ENCODE measurements at regions not wholly inside any gene's neighbourhood (a gene's known extent, or its start where the extent isn't known, plus 50 kb on each side); places are given as distances from the start of the nearest gene placed in this dataset.
"Not testable (repeated sequence)": the region's sequence is repeated elsewhere in the genome, so short reads cannot be mapped to it uniquely, and the experiment has no call there.

- Histone ChIP-seq H3K27ac (ENCODE audit: low read depth in 1 of 2, low read length in 1 of 2) (no peak overlapping the region), H3K9me3 (ENCODE audit: control insufficient read depth in 2 of 2, insufficient read depth in 1 of 2, low read length in 1 of 2) (no peaks in the 10 kb centered on the region), H3K4me1 (ENCODE audit: control insufficient read depth in 2 of 2, insufficient read depth in 2 of 2, low read length in 2 of 2) (no peaks in the 10 kb centered on the region), H3K4me3 (ENCODE audit: low read length in 2 of 2) (no peak overlapping the region), H3K36me3 (ENCODE audit: control insufficient read depth in 2 of 2, insufficient read depth in 2 of 2, low read length in 1 of 2) (no peaks in the 10 kb centered on the region), H3K27me3 (ENCODE audit: control insufficient read depth in 2 of 2, insufficient read depth in 1 of 2, low read length in 1 of 2) (no peaks in the 10 kb centered on the region)
- WGBS: 76% methylated on average over 3 of the region's 3 CpGs
- no peak for DNase-seq (ENCODE audit: low read depth in 6 of 9, low spot score in 9 of 9)
These were observed 761.7 kb upstream of the SEMA6D start for GRCh38 chr15:46955576-46955975.

GRCh38 chr15:46956456-46956855, 760.8 kb upstream of the SEMA6D start:
- Histone ChIP-seq H3K4me1 (ENCODE audit: control insufficient read depth in 2 of 2, insufficient read depth in 2 of 2, low read length in 2 of 2) (no peaks in the 10 kb centered on the region), H3K9me3 (ENCODE audit: control insufficient read depth in 2 of 2, insufficient read depth in 1 of 2, low read length in 1 of 2) (no peaks in the 10 kb centered on the region), H3K4me3 (ENCODE audit: low read length in 2 of 2) (no peak overlapping the region), H3K27me3 (ENCODE audit: control insufficient read depth in 2 of 2, insufficient read depth in 1 of 2, low read length in 1 of 2) (no peaks in the 10 kb centered on the region), H3K27ac (ENCODE audit: low read depth in 1 of 2, low read length in 1 of 2) (no peak overlapping the region), H3K36me3 (ENCODE audit: control insufficient read depth in 2 of 2, insufficient read depth in 2 of 2, low read length in 1 of 2) (no peaks in the 10 kb centered on the region)
- no peak for DNase-seq (ENCODE audit: low read depth in 6 of 9, low spot score in 9 of 9)
- 90% methylated on average over 3 of the region's 3 CpGs for WGBS

- Histone ChIP-seq H3K27me3 (ENCODE audit: control insufficient read depth in 2 of 2, insufficient read depth in 1 of 2, low read length in 1 of 2) (no peaks in the 10 kb centered on the region), H3K4me3 (ENCODE audit: low read length in 2 of 2) (no peak overlapping the region), H3K4me1 (ENCODE audit: control insufficient read depth in 2 of 2, insufficient read depth in 2 of 2, low read length in 2 of 2) (no peaks in the 10 kb centered on the region), H3K36me3 (ENCODE audit: control insufficient read depth in 2 of 2, insufficient read depth in 2 of 2, low read length in 1 of 2) (no peaks in the 10 kb centered on the region), H3K27ac (ENCODE audit: low read depth in 1 of 2, low read length in 1 of 2) (no peak overlapping the region), H3K9me3 (ENCODE audit: control insufficient read depth in 2 of 2, insufficient read depth in 1 of 2, low read length in 1 of 2) (no peaks in the 10 kb centered on the region)
- 97% methylated on average over 1 of the region's 1 CpG for WGBS
- DNase-seq (ENCODE audit: low read depth in 6 of 9, low spot score in 9 of 9): no peak
These were observed 760.4 kb upstream of the SEMA6D start for GRCh38 chr15:46956881-46957280.

- H3K4me1 ChIP-seq (ENCODE audit: control insufficient read depth in 2 of 2, insufficient read depth in 2 of 2, low read length in 2 of 2): no peaks in the 10 kb centered on the region
- H3K36me3 ChIP-seq (ENCODE audit: control insufficient read depth in 2 of 2, insufficient read depth in 2 of 2, low read length in 1 of 2): no peaks in the 10 kb centered on the region
- no peak for DNase-seq (ENCODE audit: low read depth in 6 of 9, low spot score in 9 of 9)
- no peak overlapping the region for H3K4me3 ChIP-seq (ENCODE audit: low read length in 2 of 2)
- no peaks in the 10 kb centered on the region for H3K9me3 ChIP-seq (ENCODE audit: control insufficient read depth in 2 of 2, insufficient read depth in 1 of 2, low read length in 1 of 2)
- H3K27ac ChIP-seq (ENCODE audit: low read depth in 1 of 2, low read length in 1 of 2): no peak overlapping the region
- WGBS: 94% methylated on average over 3 of the region's 3 CpGs
- H3K27me3 ChIP-seq (ENCODE audit: control insufficient read depth in 2 of 2, insufficient read depth in 1 of 2, low read length in 1 of 2): no peaks in the 10 kb centered on the region
These were observed 756.7 kb upstream of the SEMA6D start for GRCh38 chr15:46960581-46960980.

GRCh38 chr15:46961795-46962194, 755.5 kb upstream of the SEMA6D start:
- no peak for DNase-seq (ENCODE audit: low read depth in 6 of 9, low spot score in 9 of 9)
- no peaks in the 10 kb centered on the region for H3K4me1 ChIP-seq (ENCODE audit: control insufficient read depth in 2 of 2, insufficient read depth in 2 of 2, low read length in 2 of 2)
- H3K27me3 ChIP-seq (ENCODE audit: control insufficient read depth in 2 of 2, insufficient read depth in 1 of 2, low read length in 1 of 2): no peaks in the 10 kb centered on the region
- H3K36me3 ChIP-seq (ENCODE audit: control insufficient read depth in 2 of 2, insufficient read depth in 2 of 2, low read length in 1 of 2): no peaks in the 10 kb centered on the region
- H3K27ac ChIP-seq (ENCODE audit: low read depth in 1 of 2, low read length in 1 of 2): no peak overlapping the region
- H3K4me3 ChIP-seq (ENCODE audit: low read length in 2 of 2): no peak overlapping the region
- H3K9me3 ChIP-seq (ENCODE audit: control insufficient read depth in 2 of 2, insufficient read depth in 1 of 2, low read length in 1 of 2): no peaks in the 10 kb centered on the region

- DNase-seq (ENCODE audit: low read depth in 6 of 9, low spot score in 9 of 9); H3K27ac ChIP-seq (ENCODE audit: low read depth in 1 of 2, low read length in 1 of 2); H3K27me3 ChIP-seq (ENCODE audit: control insufficient read depth in 2 of 2, insufficient read depth in 1 of 2, low read length in 1 of 2); H3K4me1 ChIP-seq (ENCODE audit: control insufficient read depth in 2 of 2, insufficient read depth in 2 of 2, low read length in 2 of 2); H3K36me3 ChIP-seq (ENCODE audit: control insufficient read depth in 2 of 2, insufficient read depth in 2 of 2, low read length in 1 of 2); H3K4me3 ChIP-seq (ENCODE audit: low read length in 2 of 2); H3K9me3 ChIP-seq (ENCODE audit: control insufficient read depth in 2 of 2, insufficient read depth in 1 of 2, low read length in 1 of 2): not testable (repeated sequence)
- WGBS: 93% methylated on average over 2 of the region's 2 CpGs
These were observed 729.2 kb upstream of the SEMA6D start for GRCh38 chr15:46988055-46988454.

GRCh38 chr15:46996359-46996758, 720.9 kb upstream of the SEMA6D start:
- Histone ChIP-seq H3K4me3 (ENCODE audit: low read length in 2 of 2) (no peak overlapping the region), H3K27me3 (ENCODE audit: control insufficient read depth in 2 of 2, insufficient read depth in 1 of 2, low read length in 1 of 2) (no peaks in the 10 kb centered on the region), H3K4me1 (ENCODE audit: control insufficient read depth in 2 of 2, insufficient read depth in 2 of 2, low read length in 2 of 2) (no peaks in the 10 kb centered on the region), H3K36me3 (ENCODE audit: control insufficient read depth in 2 of 2, insufficient read depth in 2 of 2, low read length in 1 of 2) (no peaks in the 10 kb centered on the region), H3K9me3 (ENCODE audit: control insufficient read depth in 2 of 2, insufficient read depth in 1 of 2, low read length in 1 of 2) (peaks cover 2 to 9% of the 10 kb centered on the region in 2 donors), H3K27ac (ENCODE audit: low read depth in 1 of 2, low read length in 1 of 2) (no peak overlapping the region)
- WGBS: 91% methylated on average over 3 of the region's 3 CpGs
- no peak for DNase-seq (ENCODE audit: low read depth in 6 of 9, low spot score in 9 of 9)

GRCh38 chr15:46997501-46997900, 719.8 kb upstream of the SEMA6D start:
- Histone ChIP-seq H3K4me1 (ENCODE audit: control insufficient read depth in 2 of 2, insufficient read depth in 2 of 2, low read length in 2 of 2) (no peaks in the 10 kb centered on the region), H3K4me3 (ENCODE audit: low read length in 2 of 2) (no peak overlapping the region), H3K36me3 (ENCODE audit: control insufficient read depth in 2 of 2, insufficient read depth in 2 of 2, low read length in 1 of 2) (no peaks in the 10 kb centered on the region), H3K27me3 (ENCODE audit: control insufficient read depth in 2 of 2, insufficient read depth in 1 of 2, low read length in 1 of 2) (no peaks in the 10 kb centered on the region), H3K27ac (ENCODE audit: low read depth in 1 of 2, low read length in 1 of 2) (no peak overlapping the region), H3K9me3 (ENCODE audit: control insufficient read depth in 2 of 2, insufficient read depth in 1 of 2, low read length in 1 of 2) (peaks cover 2 to 9% of the 10 kb centered on the region in 2 donors)
- 95% methylated on average over 3 of the region's 3 CpGs for WGBS
- no peak for DNase-seq (ENCODE audit: low read depth in 6 of 9, low spot score in 9 of 9)

- Histone ChIP-seq H3K27me3 (ENCODE audit: control insufficient read depth in 2 of 2, insufficient read depth in 1 of 2, low read length in 1 of 2) (no peaks in the 10 kb centered on the region), H3K27ac (ENCODE audit: low read depth in 1 of 2, low read length in 1 of 2) (no peak overlapping the region), H3K36me3 (ENCODE audit: control insufficient read depth in 2 of 2, insufficient read depth in 2 of 2, low read length in 1 of 2) (no peaks in the 10 kb centered on the region), H3K9me3 (ENCODE audit: control insufficient read depth in 2 of 2, insufficient read depth in 1 of 2, low read length in 1 of 2) (peaks cover 0 to 3% of the 10 kb centered on the region in 2 donors), H3K4me3 (ENCODE audit: low read length in 2 of 2) (no peak overlapping the region), H3K4me1 (ENCODE audit: control insufficient read depth in 2 of 2, insufficient read depth in 2 of 2, low read length in 2 of 2) (no peaks in the 10 kb centered on the region)
- WGBS: 46% methylated on average over 1 of the region's 1 CpG
- DNase-seq (ENCODE audit: low read depth in 6 of 9, low spot score in 9 of 9): no peak
These were observed 713.7 kb upstream of the SEMA6D start for GRCh38 chr15:47003568-47003967.

- Histone ChIP-seq H3K27ac (ENCODE audit: low read depth in 1 of 2, low read length in 1 of 2) (no peak overlapping the region), H3K9me3 (ENCODE audit: control insufficient read depth in 2 of 2, insufficient read depth in 1 of 2, low read length in 1 of 2) (peaks cover 2 to 3% of the 10 kb centered on the region in 2 donors), H3K4me3 (ENCODE audit: low read length in 2 of 2) (no peak overlapping the region), H3K4me1 (ENCODE audit: control insufficient read depth in 2 of 2, insufficient read depth in 2 of 2, low read length in 2 of 2) (no peaks in the 10 kb centered on the region), H3K36me3 (ENCODE audit: control insufficient read depth in 2 of 2, insufficient read depth in 2 of 2, low read length in 1 of 2) (no peaks in the 10 kb centered on the region), H3K27me3 (ENCODE audit: control insufficient read depth in 2 of 2, insufficient read depth in 1 of 2, low read length in 1 of 2) (no peaks in the 10 kb centered on the region)
- DNase-seq (ENCODE audit: low read depth in 6 of 9, low spot score in 9 of 9): no peak
These were observed 703.9 kb upstream of the SEMA6D start for GRCh38 chr15:47013446-47013845.

Data from thymus (tissue), 11 donors.